ENCODE measurements at regions not wholly inside any gene's neighbourhood (a gene's known extent, or its start where the extent isn't known, plus 50 kb on each side); places are given as distances from the start of the nearest gene placed in this dataset.

DNA sequence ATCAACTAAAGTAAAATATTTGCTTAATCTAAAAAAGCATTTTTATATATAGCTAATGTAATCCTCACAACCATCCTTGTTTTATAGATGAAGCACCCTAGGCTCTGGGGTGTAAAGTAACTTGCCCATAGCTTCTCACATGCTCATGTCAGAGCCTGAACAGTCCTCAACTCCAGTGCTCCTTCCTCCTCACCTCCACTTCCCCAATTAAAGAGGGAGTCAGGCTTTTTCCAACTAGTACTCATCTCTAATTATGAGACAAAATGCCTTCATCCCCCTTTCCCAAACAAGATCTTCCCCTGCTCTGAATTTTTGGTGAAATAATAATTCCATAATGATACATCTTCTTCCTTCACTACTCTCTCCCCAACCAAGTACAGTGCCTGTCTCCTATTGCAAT lies 290.8 kb upstream of the PRDM1 start:
- TF ChIP-seq, protein P1, sequence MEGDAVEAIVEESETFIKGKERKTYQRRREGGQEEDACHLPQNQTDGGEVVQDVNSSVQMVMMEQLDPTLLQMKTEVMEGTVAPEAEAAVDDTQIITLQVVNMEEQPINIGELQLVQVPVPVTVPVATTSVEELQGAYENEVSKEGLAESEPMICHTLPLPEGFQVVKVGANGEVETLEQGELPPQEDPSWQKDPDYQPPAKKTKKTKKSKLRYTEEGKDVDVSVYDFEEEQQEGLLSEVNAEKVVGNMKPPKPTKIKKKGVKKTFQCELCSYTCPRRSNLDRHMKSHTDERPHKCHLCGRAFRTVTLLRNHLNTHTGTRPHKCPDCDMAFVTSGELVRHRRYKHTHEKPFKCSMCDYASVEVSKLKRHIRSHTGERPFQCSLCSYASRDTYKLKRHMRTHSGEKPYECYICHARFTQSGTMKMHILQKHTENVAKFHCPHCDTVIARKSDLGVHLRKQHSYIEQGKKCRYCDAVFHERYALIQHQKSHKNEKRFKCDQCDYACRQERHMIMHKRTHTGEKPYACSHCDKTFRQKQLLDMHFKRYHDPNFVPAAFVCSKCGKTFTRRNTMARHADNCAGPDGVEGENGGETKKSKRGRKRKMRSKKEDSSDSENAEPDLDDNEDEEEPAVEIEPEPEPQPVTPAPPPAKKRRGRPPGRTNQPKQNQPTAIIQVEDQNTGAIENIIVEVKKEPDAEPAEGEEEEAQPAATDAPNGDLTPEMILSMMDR (conservative IDR thresholded peaks at IDR 0.05): no peak
- TF ChIP-seq EZH2 (IDR thresholded peaks at IDR 0.05; ENCODE audit: low read depth): no peak

Data from PC-9 (cell line).